Neural progenitor cell (in vitro differentiated cells): ENCODE measurements at regions not wholly inside any gene's neighbourhood (a gene's known extent, or its start where the extent isn't known, plus 50 kb on each side); places are given as distances from the start of the nearest gene placed in this dataset.
"Not testable (repeated sequence)": the region's sequence is repeated elsewhere in the genome, so short reads cannot be mapped to it uniquely, and the experiment has no call there.

Experiments
- DNase-seq: peaks from one replicate; pipeline ENCODE4 v3.0.0-alpha.2; 2016; ENCODE audit warnings: low spot score
- H2AFZ ChIP-seq: fragments of 200-600 bp; sonication (generic); replicated peaks from 2 replicates; pipeline ENCODE4 v1.6.1; 2016; ENCODE audit warnings: antibody characterized with exemption
- H3F3A ChIP-seq: fragments of 200-600 bp; sonication (generic); 2 replicates; pipeline ENCODE4 v1.6.1; 2016; ENCODE audit warnings: antibody characterized with exemption, low read depth
- H3K27ac ChIP-seq: fragments of 200-600 bp; sonication (generic); 2 replicates; pipeline ENCODE4 v1.5.1; 2016; ENCODE audit warnings: mild to moderate bottlenecking
- H3K27me3 ChIP-seq: fragments of 200-600 bp; sonication (generic); 2 replicates; pipeline ENCODE4 v1.6.1; 2016; ENCODE audit warnings: mild to moderate bottlenecking, moderate library complexity
- H3K36me3 ChIP-seq: fragments of 200-600 bp; sonication (generic); 2 replicates; pipeline ENCODE4 v1.5.1; 2016
- H3K4me1 ChIP-seq: fragments of 200-600 bp; sonication (generic); 2 replicates; pipeline ENCODE4 v1.6.1; 2016; ENCODE audit warnings: mixed run types
- H3K4me2 ChIP-seq: fragments of 200-600 bp; sonication (generic); 2 replicates; pipeline ENCODE4 v1.6.1; 2016
- H3K4me3 ChIP-seq: fragments of 200-600 bp; sonication (generic); 2 replicates; pipeline ENCODE4 v1.5.1; 2016
- H3K79me2 ChIP-seq: fragments of 200-600 bp; sonication (generic); 2 replicates; pipeline ENCODE4 v1.6.1; 2016; ENCODE audit warnings: low read depth
- H3K9ac ChIP-seq: fragments of 200-600 bp; sonication (generic); 2 replicates; pipeline ENCODE4 v1.6.1; 2016
- H3K9me3 ChIP-seq: fragments of 200-600 bp; sonication (generic); 2 replicates; pipeline ENCODE4 v1.5.1; 2016; ENCODE audit warnings: low read depth
- H4K20me1 ChIP-seq: fragments of 200-600 bp; sonication (generic); 2 replicates; pipeline ENCODE4 v1.6.1; 2016; ENCODE audit warnings: low read depth
- H3K27ac Mint-ChIP-seq: 3 replicates; pipeline ENCODE4 v1.8.0; 2021; ENCODE audit warnings: mixed read lengths
- H3K27me3 Mint-ChIP-seq: 2 replicates; pipeline ENCODE4 v1.8.0; 2022; ENCODE audit warnings: low read depth, mild to moderate bottlenecking, inconsistent platforms, moderate library complexity, mixed read lengths; ENCODE audit not compliant: insufficient read depth
- H3K36me3 Mint-ChIP-seq: 3 replicates; pipeline ENCODE4 v1.8.0; 2021; ENCODE audit warnings: mixed read lengths
- H3K4me1 Mint-ChIP-seq: 3 replicates; pipeline ENCODE4 v1.8.0; 2021; ENCODE audit warnings: mixed read lengths
- H3K4me3 Mint-ChIP-seq: 3 replicates; pipeline ENCODE4 v1.8.0; 2021; ENCODE audit warnings: mild to moderate bottlenecking, moderate library complexity, mixed read lengths
- H3K9me3 Mint-ChIP-seq: 3 replicates; pipeline ENCODE4 v1.8.0; 2020; ENCODE audit warnings: mixed read lengths
- CTCF ChIP-seq: fragments of 200-600 bp; sonication (generic); IDR thresholded peaks from 2 replicates; pipeline ENCODE4 v1.5.1; 2017; ENCODE audit warnings: antibody characterized with exemption, mild to moderate bottlenecking
- EZH2 ChIP-seq: fragments of 200-600 bp; sonication (generic); IDR thresholded peaks from 2 replicates; pipeline ENCODE4 v1.6.1; 2017; ENCODE audit warnings: antibody characterized with exemption, mild to moderate bottlenecking, moderate library complexity
- EZH2phosphoT487 ChIP-seq: fragments of 200-600 bp; sonication (generic); IDR thresholded peaks from 2 replicates; pipeline ENCODE4 v1.6.1; 2017; ENCODE audit warnings: antibody characterized with exemption

DNA sequence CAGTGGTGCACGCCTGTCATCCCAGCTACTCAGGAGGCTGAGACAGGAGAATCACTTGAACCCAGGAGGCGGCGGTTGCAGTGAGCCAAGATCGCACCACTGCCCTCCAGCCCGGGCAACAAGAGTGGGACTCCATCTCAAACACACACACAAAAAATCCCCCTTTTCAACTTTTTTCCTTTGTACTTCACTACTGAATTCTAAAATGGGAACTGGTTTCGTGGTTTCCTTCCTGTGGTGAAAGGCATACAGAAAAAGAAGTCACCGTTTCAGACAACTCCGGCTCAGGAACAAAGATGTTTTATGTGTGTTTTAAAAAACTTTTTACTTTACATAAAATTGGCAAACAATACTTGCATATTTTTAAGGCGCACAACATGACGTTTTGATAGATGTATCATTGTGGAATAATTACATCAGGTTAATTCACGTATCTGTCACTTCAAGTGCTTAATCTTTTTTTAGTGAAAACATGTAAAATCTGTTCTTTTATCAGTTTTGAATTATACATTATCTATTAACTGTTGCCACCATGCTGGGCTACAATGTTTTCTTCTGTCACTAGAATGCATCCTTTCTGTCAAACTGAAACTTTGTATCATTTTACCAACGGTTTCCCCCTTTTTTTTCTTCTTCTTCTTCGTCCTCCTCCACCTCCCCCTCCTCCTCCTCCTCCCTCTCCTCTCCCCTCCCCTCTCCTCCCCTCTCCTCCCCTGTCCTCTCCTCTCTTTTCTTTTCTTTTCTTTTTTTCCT is 186.0 kb downstream of the CRLF2 start:
- Histone ChIP-seq H3K4me2 (no peak overlapping the region), H3K27ac (no peak overlapping the region), H4K20me1 (no peaks in the 10 kb centered on the region), H3K36me3 (no peaks in the 10 kb centered on the region), H3K9me3 (no peaks in the 10 kb centered on the region), H3K4me1 (peaks cover 13% of the 10 kb centered on the region), H2AFZ (no peak overlapping the region), H3K79me2 (no peaks in the 10 kb centered on the region), H3K4me3 (no peak overlapping the region), H3K27me3 (no peaks in the 10 kb centered on the region), H3K9ac (no peak overlapping the region), H3F3A (peaks cover 18% of the 10 kb centered on the region)
- Mint-ChIP-seq H3K36me3 (no peaks in the 10 kb centered on the region), H3K4me1 (peaks cover 12% of the 10 kb centered on the region), H3K27me3 (peaks cover 5% of the 10 kb centered on the region), H3K27ac (no peak overlapping the region), H3K9me3 (peaks cover 2% of the 10 kb centered on the region), H3K4me3 (no peak overlapping the region)
- no peak for TF ChIP-seq EZH2
- no peak for TF ChIP-seq EZH2phosphoT487
- TF ChIP-seq CTCF, result no peak
- DNase-seq, result no peak

- peaks cover 2% of the 10 kb centered on the region for H3K9me3 Mint-ChIP-seq
- no peak overlapping the region for H3K4me2 ChIP-seq
- no peak overlapping the region for H3K27ac ChIP-seq
- H3K27ac Mint-ChIP-seq, result no peak overlapping the region
- peaks cover 13% of the 10 kb centered on the region for H3K4me1 ChIP-seq
- no peaks in the 10 kb centered on the region for H3K36me3 ChIP-seq
- H4K20me1 ChIP-seq, result no peaks in the 10 kb centered on the region
- H3K4me3 ChIP-seq, result no peak overlapping the region
- no peaks in the 10 kb centered on the region for H3K79me2 ChIP-seq
- H2AFZ ChIP-seq, result no peak overlapping the region
- no peak overlapping the region for H3K4me3 Mint-ChIP-seq
- no peaks in the 10 kb centered on the region for H3K9me3 ChIP-seq
- H3K27me3 ChIP-seq, result no peaks in the 10 kb centered on the region
- no peak for DNase-seq
- TF ChIP-seq EZH2phosphoT487 (no peak), EZH2 (no peak), CTCF (no peak)
- H3K4me1 Mint-ChIP-seq, result peaks cover 10% of the 10 kb centered on the region
- peaks cover 18% of the 10 kb centered on the region for H3F3A ChIP-seq
- no peaks in the 10 kb centered on the region for H3K36me3 Mint-ChIP-seq
- no peak overlapping the region for H3K9ac ChIP-seq
- peaks cover 5% of the 10 kb centered on the region for H3K27me3 Mint-ChIP-seq
Measured at GRCh38 chrX:1025413-1025812, 187.0 kb downstream of the CRLF2 start.

DNA sequence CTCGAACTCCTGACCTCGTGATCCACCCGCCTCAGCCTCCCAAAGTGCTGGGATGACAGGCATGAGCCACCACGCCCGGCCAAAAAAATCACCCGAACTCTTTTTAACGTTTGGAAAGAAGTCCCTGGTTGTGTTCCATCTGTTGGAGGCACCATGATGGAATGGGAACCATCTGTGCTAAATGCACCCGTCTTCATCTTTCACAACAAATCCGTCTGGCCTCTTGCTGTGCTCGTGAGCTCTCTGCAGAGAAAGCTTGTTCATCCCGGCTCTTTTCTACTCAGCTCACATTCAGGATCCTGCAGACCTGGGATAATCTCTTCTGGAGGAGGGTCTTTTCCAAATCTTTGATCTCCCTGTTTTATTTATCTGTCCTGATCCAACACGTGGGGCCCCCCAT is 188.8 kb downstream of the CRLF2 start:
- no peak overlapping the region for H3K27ac Mint-ChIP-seq
- peaks cover 18% of the 10 kb centered on the region for H3F3A ChIP-seq
- no peaks in the 10 kb centered on the region for H3K36me3 Mint-ChIP-seq
- no peaks in the 10 kb centered on the region for H3K27me3 ChIP-seq
- peaks cover 7% of the 10 kb centered on the region for H3K4me1 Mint-ChIP-seq
- H3K36me3 ChIP-seq, result no peaks in the 10 kb centered on the region
- no peaks in the 10 kb centered on the region for H4K20me1 ChIP-seq
- peak overlapping the region; percentile 36 for H3K4me2 ChIP-seq
- peaks cover 13% of the 10 kb centered on the region for H3K4me1 ChIP-seq
- TF ChIP-seq EZH2 (no peak), EZH2phosphoT487 (no peak), CTCF (no peak)
- DNase-seq, result peak; percentile 70
- no peak overlapping the region for H3K9ac ChIP-seq
- peak overlapping the region; percentile 83 for H3K27ac ChIP-seq
- peak overlapping the region; percentile 79 for H2AFZ ChIP-seq
- H3K9me3 ChIP-seq, result no peaks in the 10 kb centered on the region
- H3K79me2 ChIP-seq, result no peaks in the 10 kb centered on the region
- H3K9me3 Mint-ChIP-seq, result peaks cover 2% of the 10 kb centered on the region
- peak overlapping the region; percentile 6 for H3K4me3 Mint-ChIP-seq
- H3K4me3 ChIP-seq, result no peak overlapping the region
- peaks cover 5% of the 10 kb centered on the region for H3K27me3 Mint-ChIP-seq

DNA sequence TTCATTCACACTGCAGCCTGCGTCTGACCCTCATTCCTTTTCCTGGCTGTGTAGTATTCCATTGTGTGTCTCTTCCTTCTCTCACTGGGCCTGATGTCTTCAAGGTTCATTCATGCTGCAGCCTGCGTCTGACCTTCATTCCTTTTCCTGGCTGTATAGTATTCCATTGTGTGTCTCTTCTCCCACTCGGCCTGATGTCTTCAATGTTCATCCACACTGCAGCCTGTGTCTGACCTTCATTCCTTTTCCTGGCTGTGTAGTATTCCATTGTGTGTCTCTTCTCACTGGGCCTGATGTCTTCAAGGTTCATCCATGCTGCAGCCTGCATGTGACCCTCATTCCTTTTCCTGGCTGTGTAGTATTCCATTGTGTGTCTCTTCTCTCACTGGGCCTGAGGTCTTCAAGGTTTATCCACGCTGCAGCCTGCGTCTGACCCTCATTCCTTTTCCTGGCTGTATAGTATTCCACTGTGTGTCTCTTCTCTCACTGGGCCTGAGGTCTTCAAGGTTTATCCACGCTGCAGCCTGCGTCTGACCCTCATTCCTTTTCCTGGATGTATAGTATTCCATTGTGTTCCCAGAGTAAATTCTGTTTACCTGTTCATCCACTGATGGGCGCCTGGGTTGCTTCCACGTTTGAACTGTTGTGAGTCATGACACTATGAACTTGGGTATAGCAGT is 191.0 kb downstream of the CRLF2 start:
- not testable (repeated sequence) for H3K36me3 Mint-ChIP-seq, H3K9me3 ChIP-seq, H3K27me3 ChIP-seq, H4K20me1 ChIP-seq, H3K27ac ChIP-seq, H3K36me3 ChIP-seq, H3K27me3 Mint-ChIP-seq, H3K27ac Mint-ChIP-seq, H3K79me2 ChIP-seq, H2AFZ ChIP-seq, H3K4me2 ChIP-seq, H3K4me1 Mint-ChIP-seq, DNase-seq, H3K4me3 Mint-ChIP-seq, H3K9me3 Mint-ChIP-seq, H3K9ac ChIP-seq, H3K4me3 ChIP-seq
- peaks cover 13% of the 10 kb centered on the region for H3K4me1 ChIP-seq
- H3F3A ChIP-seq, result peaks cover 18% of the 10 kb centered on the region
